ENCODE measurements at regions not wholly inside any gene's neighbourhood (a gene's known extent, or its start where the extent isn't known, plus 50 kb on each side); places are given as distances from the start of the nearest gene placed in this dataset.

DNA sequence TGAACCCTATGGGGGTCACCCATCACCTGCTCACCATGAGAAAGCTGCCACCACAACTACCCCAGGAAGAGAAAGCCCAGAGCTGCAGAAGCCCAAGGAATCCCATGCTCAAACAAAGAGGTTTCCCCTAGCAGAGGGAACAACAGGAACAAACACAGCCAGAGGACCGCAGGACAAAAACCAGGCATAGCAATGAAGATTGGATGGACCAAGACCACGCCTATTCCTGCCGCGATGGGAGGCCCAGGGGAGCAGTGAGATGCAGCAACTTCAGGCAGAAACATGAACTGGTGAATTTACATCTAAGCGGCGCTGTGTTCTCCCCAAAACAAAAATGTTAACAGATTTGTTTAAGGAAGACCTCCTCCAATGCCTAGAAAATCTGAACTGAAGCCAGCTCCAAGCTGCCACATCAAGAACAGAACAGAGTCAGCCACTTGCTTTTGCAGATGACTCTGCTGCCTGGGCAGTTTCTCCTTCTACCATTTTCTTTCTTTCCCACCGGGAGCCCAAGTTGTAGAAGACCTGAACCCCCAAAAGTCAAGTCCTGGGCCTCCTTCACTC lies 134.2 kb upstream of the NEBL start:
- ATAC-seq (no peak), DNase-seq (no peak)
- intact Hi-C loops (cut with DNase I), result no loop called here

DNA sequence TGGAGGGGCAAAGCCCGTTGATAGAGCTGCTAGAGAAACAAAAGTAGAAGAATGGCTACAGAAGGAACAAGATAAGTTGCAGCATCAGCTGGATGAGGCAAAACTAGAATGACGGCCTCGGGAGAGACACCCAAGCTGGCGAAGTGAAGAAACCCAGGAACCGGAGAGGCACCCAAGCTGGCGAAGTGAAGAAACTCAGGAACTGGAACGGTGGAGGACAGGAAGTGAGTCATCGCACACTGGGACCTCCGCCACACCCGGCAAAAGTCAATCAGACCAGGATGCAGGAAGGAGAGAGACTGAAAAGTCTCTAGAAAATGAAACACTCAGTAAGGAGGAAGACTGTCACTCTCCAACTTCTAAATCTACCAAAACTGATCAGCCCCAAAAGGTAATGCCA lies 133.0 kb upstream of the NEBL start:
- intact Hi-C loops (cut with DNase I), result no loop called here
- no peak for ATAC-seq
- no peak for DNase-seq

DNA sequence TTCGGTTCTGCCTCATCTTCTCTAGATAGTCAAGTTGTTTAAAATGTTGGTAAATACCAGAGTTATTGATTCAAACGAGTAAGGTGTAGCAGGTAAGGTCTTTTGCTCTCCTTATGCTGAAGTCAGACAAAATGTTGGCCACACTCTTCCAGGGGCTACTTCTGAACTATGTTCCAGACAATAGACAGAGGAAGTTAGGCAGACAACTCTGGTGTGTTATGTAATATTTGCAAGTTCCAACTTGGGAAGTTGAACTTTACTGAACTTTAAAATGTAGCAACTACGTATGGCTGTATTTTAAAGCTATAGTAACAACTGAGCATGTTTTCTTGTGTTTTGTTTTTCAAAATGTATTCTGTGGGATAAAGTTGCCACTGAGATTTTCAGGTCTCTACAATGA lies 125.7 kb upstream of the NEBL start:
- intact Hi-C loops (cut with DNase I), result no loop called here
- DNase-seq, result no peak
- no peak for ATAC-seq

DNA sequence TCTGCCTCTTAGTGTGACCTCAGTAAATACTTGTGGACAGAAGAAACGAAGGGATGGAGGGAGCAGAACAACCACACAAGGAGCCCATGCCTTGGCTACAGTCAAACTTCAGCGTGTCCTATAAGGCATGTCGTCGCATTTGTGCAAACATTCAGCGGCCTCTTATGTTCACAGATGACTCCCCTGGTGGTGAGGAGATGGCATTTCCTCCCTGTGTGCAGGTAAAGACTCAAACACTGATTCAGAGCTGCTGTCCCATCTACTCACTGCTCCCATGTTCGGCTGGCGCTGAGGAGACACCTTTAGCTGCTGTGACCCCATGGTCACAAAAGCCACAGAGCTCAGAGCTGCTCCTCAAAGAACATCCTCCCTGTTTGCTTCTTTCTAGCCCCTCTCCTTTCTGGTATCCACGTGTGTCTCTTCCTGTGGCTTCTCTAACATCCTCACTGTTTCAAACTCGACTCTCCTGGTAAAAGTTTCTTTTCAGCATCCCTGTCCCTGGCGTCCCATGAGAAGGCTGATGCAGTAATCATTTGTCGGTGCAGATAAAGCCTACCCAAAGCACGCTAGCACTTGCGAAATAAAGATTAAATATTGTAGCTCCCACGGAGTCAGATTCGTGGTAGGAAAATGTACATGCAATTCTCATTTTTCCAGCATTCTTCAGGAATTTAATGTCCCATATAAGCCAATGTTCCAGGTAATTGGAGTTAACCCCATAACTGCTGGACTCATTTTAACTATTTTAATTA lies 124.9 kb upstream of the NEBL start:
- ATAC-seq, result peak; percentile 28 to 41
- DNase-seq, result no peak
- intact Hi-C loops (cut with DNase I), result no loop called here

DNA sequence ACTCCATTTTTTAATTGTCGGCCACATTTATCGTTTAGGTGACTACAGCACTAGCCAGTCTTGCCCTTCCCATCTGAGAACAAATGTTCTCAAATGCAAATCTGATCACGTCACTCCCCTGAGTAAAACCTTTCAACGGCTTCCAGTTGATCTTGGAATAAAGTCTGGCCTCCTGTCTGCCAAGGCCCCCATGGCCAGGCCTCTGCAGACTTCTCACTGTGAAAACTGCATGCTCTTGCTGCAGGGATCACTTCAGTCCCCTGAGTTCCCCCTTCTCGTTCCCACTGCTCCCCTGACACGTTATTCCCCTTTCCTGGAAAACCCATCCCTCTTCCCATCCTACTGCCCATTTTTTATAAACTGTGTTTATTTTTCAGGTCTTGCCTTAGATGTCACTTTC lies 124.1 kb upstream of the NEBL start:
- no peak for DNase-seq
- ATAC-seq, result no peak
- intact Hi-C loops (cut with DNase I), result no loop called here

DNA sequence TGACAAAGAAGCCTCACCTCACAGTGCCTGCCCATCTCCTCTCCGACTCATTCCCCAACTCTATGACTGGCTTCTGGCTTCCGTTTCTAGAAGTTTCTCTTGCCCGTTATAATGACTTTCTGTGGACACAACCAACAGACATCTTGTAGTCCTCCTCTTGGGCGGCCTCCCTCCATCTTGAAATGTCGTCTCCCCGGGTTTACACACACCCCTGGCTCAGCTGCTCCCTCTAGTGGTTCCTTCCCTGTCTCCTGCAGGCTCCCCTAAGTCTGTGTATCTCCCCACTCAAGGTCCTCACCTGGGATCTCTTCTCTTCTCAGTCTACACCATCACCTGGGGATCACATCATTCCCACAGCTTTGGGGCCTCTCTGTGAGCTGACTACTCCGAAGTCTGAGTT lies 123.4 kb upstream of the NEBL start:
- peak in 1 of 2 donors; percentile 49 for ATAC-seq
- DNase-seq, result no peak
- intact Hi-C loops (cut with DNase I), result no loop called here

DNA sequence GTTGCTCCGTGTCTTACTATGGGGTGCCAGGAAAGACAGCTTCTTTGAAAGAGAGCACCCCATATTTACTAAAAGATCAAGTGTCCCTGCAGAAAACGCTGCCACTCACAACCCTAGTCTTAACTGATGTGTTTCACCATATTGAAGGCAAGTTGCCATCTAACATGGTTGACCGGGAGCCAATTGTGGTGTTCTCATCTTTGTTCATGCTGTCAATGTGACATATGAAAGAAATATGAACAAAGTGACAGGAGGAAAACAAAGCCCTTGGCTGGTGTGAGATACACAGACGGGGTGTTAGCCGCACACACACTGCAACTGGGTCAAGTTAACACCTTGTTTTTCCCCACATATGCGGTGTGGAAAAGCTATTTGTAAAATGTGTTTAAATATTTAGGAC lies 122.3 kb upstream of the NEBL start:
- no peak for DNase-seq
- ATAC-seq, result no peak
- intact Hi-C loops (cut with DNase I), result no loop called here

DNA sequence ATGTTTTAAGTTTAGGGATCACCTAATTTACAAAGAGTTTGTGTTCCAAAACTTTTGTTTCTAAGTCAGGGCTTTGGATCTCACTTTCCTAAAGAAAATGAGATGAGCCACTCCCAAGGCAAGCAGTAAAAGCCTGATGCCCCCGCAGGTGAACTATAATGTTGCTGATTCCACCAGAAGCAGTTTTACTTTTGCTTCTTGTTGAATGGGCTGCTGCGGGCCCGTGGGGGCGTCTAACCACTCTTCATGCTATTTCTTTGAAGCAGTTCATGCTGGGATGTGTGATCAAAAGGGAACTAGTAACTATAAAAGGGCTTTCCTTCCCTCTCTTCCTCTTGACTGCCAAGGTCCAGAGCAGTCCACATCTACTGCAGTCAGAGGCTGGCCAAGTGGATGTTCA lies 118.7 kb upstream of the NEBL start:
- intact Hi-C loops (cut with DNase I), result no loop called here
- ATAC-seq, result no peak
- DNase-seq, result no peak

DNA sequence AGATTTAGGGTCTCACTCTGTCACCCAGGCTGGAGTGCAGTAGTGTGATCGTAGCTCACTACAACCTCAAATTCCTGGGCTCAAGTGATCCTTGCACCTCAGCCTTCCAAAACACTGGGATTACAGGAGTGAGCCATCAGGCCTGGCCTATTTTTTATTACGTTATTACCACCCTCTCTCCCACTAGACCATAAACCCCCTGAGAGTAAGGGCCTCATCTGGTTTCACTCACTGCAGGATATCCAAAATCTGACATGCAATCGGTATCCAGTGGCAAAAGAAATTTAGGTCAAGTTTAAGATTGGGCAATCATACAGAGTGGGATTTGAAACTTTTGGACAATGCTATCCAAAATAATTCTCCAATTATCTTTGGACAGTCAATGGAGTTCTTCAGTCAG lies 117.0 kb upstream of the NEBL start:
- ATAC-seq (peak in 1 of 2 donors; percentile 67), DNase-seq (no peak)
- intact Hi-C loops (cut with DNase I), result no loop called here

DNA sequence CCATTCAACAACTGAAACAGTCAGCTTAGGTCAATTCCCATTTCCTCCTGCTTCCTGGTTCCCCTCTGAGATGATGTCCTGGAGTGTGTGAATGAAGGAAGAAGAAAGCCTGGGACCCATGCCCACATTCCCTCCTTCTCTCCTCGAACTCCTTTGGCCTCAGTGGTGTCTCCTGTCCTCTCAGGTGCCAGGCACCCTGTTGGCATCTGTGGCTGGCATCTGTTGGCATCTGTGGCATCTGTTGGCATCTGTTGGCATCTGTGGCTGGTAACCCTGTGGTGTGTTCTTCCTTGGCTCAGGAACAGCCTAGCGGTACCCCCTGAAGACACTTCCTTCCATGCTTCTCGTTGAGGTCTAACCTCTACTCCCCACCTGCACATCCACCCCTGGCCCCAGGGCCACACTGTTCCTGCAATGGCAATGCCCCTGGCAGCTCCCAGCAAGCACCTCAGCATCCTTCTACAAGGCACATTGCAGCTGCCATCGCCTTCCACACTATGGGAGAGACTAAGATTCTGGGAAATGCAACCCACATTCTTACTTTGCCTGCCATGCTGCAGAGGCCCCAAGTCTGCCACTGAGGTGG lies 114.4 kb upstream of the NEBL start:
- intact Hi-C loops (cut with DNase I), result no loop called here
- DNase-seq (no peak), ATAC-seq (no peak)

DNA sequence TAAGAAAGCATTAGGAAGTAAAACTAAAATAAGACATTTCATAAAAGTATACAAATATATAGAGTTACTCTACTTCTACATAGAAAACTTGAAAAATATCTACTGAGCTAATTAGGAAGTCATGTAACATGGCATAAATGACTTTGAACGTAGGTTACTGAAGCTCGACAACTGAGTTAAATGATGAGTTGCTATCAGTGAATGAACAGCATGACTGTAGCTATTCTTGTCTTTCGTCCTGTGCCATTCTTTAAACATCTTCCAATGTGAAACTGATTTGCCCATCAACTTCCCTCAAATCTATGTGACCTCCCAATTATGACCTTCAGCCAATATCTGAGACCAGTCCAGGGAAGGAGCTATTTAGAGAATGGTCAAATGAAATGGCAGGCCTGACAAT lies 113.5 kb upstream of the NEBL start:
- intact Hi-C loops (cut with DNase I), result no loop called here
- DNase-seq (no peak), ATAC-seq (no peak)

DNA sequence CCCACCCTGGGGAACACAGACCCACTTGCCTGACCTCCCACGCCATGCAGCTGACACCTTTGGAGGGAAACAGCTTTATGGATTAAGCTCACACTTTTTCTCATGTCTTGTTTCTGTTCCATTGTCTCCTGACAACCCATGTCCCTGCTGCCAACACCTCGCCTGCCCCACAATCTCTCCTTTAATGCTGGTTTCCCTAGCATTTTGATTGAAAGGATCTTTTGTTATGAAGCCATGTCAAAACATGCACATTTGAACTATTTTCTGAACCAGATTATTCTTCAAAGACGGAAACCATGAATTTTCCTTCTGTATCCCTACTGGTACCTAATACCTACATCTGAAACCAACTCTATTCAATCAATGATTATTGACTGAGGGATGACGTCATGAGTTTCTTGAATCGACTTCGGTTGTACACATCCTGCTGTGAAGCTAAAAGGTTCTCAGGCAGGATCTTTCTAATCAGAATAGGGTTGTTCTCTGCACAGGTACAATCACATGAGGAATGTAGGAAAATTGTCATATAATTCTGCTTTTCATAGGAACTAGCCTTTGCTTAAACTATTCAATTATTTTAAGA lies 106.2 kb upstream of the NEBL start:
- intact Hi-C loops (cut with DNase I), result no loop called here
- DNase-seq (no peak), ATAC-seq (no peak)

DNA sequence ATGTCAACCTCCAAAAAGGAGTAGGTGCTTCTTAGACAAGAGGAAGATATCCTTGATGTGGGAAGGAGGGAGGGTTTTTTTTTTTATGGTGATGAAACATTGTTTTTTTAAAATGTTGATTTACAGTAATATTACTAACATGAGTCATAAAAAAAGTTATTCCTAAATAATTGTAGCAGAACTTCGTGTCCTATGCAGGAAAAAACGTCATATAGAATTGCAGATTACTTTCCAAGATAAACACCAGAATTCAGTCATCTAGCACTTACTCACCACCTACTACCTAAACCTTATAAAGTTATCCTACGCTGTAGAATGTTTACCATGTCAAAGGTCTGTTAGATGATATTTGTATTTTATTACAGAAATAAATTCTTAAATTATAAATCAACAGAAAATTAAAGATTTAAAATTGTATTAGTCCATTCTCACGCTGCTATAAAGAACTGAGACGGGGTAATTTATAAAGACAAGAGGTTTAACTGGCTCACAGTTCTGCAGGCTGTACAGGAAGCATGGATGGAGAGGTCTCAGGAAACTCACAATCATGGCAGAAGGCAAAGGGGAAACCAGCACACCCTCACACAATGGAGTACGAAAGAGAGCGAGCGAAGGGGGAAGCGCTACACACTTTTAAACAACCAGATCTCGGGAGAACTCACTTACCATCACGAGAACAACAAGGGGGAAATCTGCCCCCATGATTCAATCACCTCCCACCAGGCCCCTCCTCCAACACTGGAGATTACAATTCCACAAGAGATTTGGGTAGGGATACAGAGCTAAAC lies 105.2 kb upstream of the NEBL start:
- no peak for DNase-seq
- intact Hi-C loops (cut with DNase I), result no loop called here
- ATAC-seq, result peak in 1 of 2 donors; percentile 15

DNA sequence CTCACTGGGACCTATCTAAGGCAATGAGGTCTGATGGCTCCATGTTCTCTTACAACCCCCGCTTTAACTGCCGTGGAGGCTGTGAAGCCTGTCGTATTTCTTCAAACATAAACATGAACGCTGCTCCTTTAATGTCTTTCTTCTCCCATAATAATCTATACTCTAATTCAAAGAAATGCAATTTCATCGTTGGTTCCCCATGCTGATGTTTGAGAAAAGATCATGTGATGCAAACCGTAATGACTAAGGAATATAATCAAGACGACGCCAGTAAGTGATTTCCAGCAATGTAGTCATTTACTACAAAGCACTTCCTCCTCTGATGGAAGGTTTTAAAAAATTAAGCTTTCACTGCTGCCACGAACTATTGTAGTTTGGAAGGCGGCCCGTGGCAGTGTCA lies 102.6 kb upstream of the NEBL start:
- intact Hi-C loops (cut with DNase I), result no loop called here
- DNase-seq (no peak), ATAC-seq (no peak)

DNA sequence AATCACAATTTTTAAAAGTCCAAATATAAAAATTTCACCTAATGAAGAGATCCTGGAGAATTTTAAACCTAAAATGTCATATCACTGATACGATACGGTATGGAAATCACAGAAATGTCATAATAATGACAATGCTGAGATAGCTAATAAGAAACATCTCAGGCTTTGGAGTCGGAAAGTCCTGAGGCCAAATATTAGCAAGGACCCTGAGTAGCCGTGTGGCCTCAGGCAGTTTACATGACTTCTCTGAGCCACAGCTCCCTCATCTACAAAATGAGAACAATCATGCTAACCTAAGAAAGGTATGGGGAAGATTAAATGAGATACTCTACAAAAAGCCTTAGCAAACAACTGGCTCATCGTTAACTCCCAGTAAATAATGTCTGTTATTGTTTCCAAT lies 100.9 kb upstream of the NEBL start:
- intact Hi-C loops (cut with DNase I), result no loop called here
- ATAC-seq, result no peak

DNA sequence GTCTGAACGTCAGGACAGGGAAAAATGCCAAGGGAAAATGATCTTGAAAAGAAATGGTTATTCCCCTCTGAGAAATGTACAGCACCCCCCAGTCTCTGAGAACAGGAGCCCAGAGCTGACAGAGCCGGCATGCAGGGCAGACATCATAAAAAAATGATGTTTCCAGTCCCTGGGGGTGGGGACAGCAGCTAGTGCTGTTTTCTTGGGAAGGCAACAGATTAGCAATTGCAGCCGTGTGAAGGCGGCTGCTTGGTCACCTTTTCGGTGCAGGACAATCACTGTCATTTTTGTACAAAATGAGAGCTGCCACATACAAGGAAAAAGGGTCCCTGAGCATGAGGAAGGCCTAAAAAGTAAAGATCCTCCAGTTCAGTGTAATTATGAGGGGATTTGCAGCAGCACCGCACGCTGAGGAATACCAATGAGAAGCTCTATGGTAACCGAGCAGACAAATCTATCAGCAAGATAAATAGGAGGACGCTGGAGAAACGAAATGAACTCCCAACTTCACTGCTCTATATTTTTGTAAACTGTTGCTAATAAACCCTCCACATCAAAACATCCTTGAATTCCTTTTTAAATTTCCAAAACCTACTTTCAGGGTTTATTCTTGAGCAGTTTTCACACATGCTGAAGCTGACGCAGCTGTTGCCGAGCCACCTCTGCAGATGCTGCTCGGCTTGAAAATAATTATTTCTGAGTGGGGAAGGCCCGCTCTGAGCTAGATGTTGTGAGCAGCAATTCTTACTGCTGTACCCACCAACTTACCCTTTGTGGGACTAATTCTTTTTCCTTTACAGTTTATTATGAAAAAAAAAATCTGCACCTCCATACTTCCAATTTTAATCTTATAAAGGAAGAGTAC lies 98.2 kb upstream of the NEBL start:
- intact Hi-C loops (cut with DNase I), result no loop called here
- no peak for DNase-seq
- peak in 1 of 2 donors; percentile 41 for ATAC-seq

More for the DNA sequence above, 100.9 kb upstream of the NEBL start:
- DNase-seq, result no peak

DNA sequence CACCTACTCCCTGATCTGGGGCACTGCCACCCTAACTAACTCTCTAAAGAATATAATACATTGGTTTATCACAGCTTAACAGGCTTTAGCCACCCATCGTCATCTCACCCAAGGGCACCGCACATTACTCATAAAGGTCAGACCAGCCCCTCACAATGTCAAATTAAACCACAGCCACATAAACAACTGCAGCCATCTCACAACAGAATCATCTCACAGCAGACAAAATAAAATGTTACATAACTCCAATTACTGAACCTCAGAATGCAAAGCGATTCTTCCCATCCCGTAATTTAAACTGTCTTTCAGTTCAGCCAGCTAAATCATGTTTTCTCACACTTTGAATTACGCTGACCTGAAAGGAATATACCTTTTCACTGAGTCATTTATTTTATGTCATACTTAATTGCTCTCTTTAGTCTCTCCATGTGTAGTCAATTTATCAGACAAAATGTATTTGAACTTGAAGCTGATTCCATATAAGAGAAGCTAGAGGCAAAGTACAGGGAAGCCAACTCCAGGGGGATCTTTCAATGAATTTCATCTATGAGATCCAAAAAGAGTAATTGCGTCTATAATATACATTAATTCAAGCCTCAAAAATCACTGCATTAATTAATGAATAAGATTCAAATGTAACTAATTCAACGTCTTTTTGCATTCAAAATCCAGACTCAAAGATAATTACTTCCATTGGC lies 96.9 kb upstream of the NEBL start:
- ATAC-seq, result no peak
- intact Hi-C loops (cut with DNase I), result no loop called here
- no peak for DNase-seq

DNA sequence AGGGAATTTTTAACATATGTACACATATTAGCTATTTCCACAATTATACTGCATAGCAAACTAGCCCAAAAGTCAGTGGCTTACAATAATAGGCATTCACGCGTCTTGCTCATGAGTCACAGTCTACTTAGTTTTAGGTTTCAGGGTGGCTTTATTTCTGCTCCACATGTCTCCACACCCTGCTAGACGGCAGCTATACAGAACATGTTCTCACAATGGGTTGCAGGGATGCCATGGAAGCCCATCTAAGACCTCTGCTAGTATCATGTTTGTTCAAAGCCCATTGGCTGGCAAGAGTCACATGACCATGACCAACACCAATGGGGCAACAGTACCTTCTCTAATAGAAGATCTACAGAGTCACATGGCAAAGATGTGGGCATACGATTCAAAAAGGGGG lies 96.3 kb upstream of the NEBL start:
- ATAC-seq (no peak), DNase-seq (no peak)
- intact Hi-C loops (cut with DNase I), result no loop called here

All from left cardiac atrium (tissue), 4 donors.